IMR-90 (cell line): ENCODE measurements at regions not wholly inside any gene's neighbourhood (a gene's known extent, or its start where the extent isn't known, plus 50 kb on each side); places are given as distances from the start of the nearest gene placed in this dataset.

Source experiments
- ATAC-seq: fragments of 200-7000 bp; cut with Tn5 transposase; 2 replicates; pipeline ENCODE4 v1.9.1; 2020; ENCODE audit warnings: low read depth, mild to moderate bottlenecking, moderate library complexity
- BruUV-seq: library from RNA; stranded (reverse); fragments of 400-500 nt; replicated peaks from 2 replicates; lab custom pipeline; 2021; lab: Mats Ljungman, UMichigan
- CTCF ChIA-PET: fragments of 300-600 bp; formaldehyde crosslinking; extraction: SDS; loops from one replicate; lab custom pipeline; 2021; ENCODE audit warnings: antibody characterized with exemption; lab: Yijun Ruan, JAX
- POLR2A ChIA-PET: fragments of 300-600 bp; sonication (Branson Sonifier 250); formaldehyde crosslinking; loops from one replicate; lab custom pipeline; 2022; ENCODE audit warnings: antibody characterized with exemption; ENCODE audit not compliant: unreplicated experiment; lab: Charles Lee
- DNase-seq: peaks from one replicate; pipeline ENCODE4 v3.0.0; 2013
- H2AFZ ChIP-seq: replicated peaks from 2 replicates; pipeline ENCODE3; 2013; ENCODE audit warnings: low read length, mild to moderate bottlenecking; ENCODE audit not compliant: poor library complexity
- H2AK5ac ChIP-seq: 2 replicates; pipeline ENCODE4 v1.6.1; 2013; ENCODE audit warnings: low read depth, low read length, inconsistent platforms
- H2AK9ac ChIP-seq: replicated peaks from 2 replicates; pipeline ENCODE3; 2013; ENCODE audit warnings: mild to moderate bottlenecking, low read depth, low read length, moderate library complexity; ENCODE audit not compliant: poor library complexity
- H2BK120ac ChIP-seq: 2 replicates; pipeline ENCODE4 v1.6.1; 2013; ENCODE audit warnings: low read depth, low read length, inconsistent platforms
- H2BK15ac ChIP-seq: 3 replicates; pipeline ENCODE4 v1.6.1; 2013; ENCODE audit warnings: low read depth, low read length, inconsistent platforms
- H2BK20ac ChIP-seq: 2 replicates; pipeline ENCODE4 v1.6.1; 2013; ENCODE audit warnings: low read depth, mild to moderate bottlenecking, inconsistent platforms, low read length, moderate library complexity
- H2BK5ac ChIP-seq: 2 replicates; pipeline ENCODE4 v1.6.1; 2013; ENCODE audit warnings: mild to moderate bottlenecking, low read depth, low read length, inconsistent platforms; ENCODE audit not compliant: poor library complexity, severe bottlenecking
- H3K14ac ChIP-seq: replicated peaks from 2 replicates; pipeline ENCODE4 v1.6.1; 2013; ENCODE audit warnings: low read depth, low read length, inconsistent platforms
- H3K18ac ChIP-seq: 2 replicates; pipeline ENCODE4 v1.6.1; 2013; ENCODE audit warnings: low read depth, low read length, control low read depth
- H3K23ac ChIP-seq: 2 replicates; pipeline ENCODE4 v1.6.1; 2013; ENCODE audit warnings: low read depth, low read length, inconsistent platforms
- H3K27ac ChIP-seq: 2 replicates; pipeline ENCODE4 v1.5.1; 2013; ENCODE audit warnings: mild to moderate bottlenecking, control low read depth, low read length; ENCODE audit not compliant: insufficient read depth
- H3K27me3 ChIP-seq: 2 replicates; pipeline ENCODE4 v1.6.1; 2013; ENCODE audit warnings: low read length; ENCODE audit not compliant: control insufficient read depth, insufficient read depth
- H3K36me3 ChIP-seq: 2 replicates; pipeline ENCODE4 v1.6.1; 2013; ENCODE audit warnings: low read length, mixed read lengths; ENCODE audit not compliant: control insufficient read depth, insufficient read depth
- H3K4ac ChIP-seq: 2 replicates; pipeline ENCODE4 v1.6.1; 2013; ENCODE audit warnings: low read depth, low read length, inconsistent platforms
- H3K4me1 ChIP-seq: 2 replicates; pipeline ENCODE4 v1.6.1; 2013; ENCODE audit warnings: low read length, mixed read lengths; ENCODE audit not compliant: control insufficient read depth, insufficient read depth
- H3K4me2 ChIP-seq: 2 replicates; pipeline ENCODE4 v1.6.1; 2013; ENCODE audit warnings: low read depth, mild to moderate bottlenecking, control low read depth, low read length, moderate library complexity
- H3K4me3 ChIP-seq: 2 replicates; pipeline ENCODE4 v1.5.1; 2013; ENCODE audit warnings: low read depth, mild to moderate bottlenecking, control low read depth, low read length, moderate library complexity; ENCODE audit not compliant: insufficient read depth
- H3K56ac ChIP-seq: 2 replicates; pipeline ENCODE4 v1.6.1; 2013; ENCODE audit warnings: low read length, inconsistent platforms; ENCODE audit not compliant: insufficient read depth; ENCODE audit errors: extremely low read depth
- H3K79me1 ChIP-seq, 2 experiments: 2 replicates each; pipeline ENCODE4 v1.6.1; 2013; ENCODE audit warnings: low read length in 2 of 2, inconsistent platforms in 1 of 2, low read depth in 1 of 2
- H3K9ac ChIP-seq: 2 replicates; pipeline ENCODE4 v1.6.1; 2013; ENCODE audit warnings: low read depth, low read length, control low read depth
- H3K9me1 ChIP-seq: 2 replicates; pipeline ENCODE4 v1.6.1; 2013; ENCODE audit warnings: low read length, inconsistent platforms; ENCODE audit not compliant: insufficient read depth
- H3K9me3 ChIP-seq: 2 replicates; pipeline ENCODE4 v1.6.1; 2013; ENCODE audit warnings: low read length; ENCODE audit not compliant: control insufficient read depth, insufficient read depth
- H4K20me1 ChIP-seq: 2 replicates; pipeline ENCODE4 v1.6.1; 2013; ENCODE audit warnings: low read length, inconsistent platforms; ENCODE audit not compliant: insufficient read depth
- H4K5ac ChIP-seq: 2 replicates; pipeline ENCODE4 v1.6.1; 2013; ENCODE audit warnings: mild to moderate bottlenecking, low read depth, low read length, control low read depth
- H4K8ac ChIP-seq, 2 experiments: 2 replicates each; pipeline ENCODE4 v1.6.1; 2013; ENCODE audit warnings: low read depth in 2 of 2, low read length in 2 of 2, control low read depth in 1 of 2, inconsistent platforms in 1 of 2
- H4K91ac ChIP-seq: 2 replicates; pipeline ENCODE4 v1.6.1; 2013; ENCODE audit warnings: low read depth, low read length, inconsistent platforms; ENCODE audit not compliant: insufficient read depth
- BHLHE40 ChIP-seq: fragments of 150-350 bp; IDR thresholded peaks from 2 replicates; pipeline ENCODE4 v1.6.1; 2016; ENCODE audit warnings: mild to moderate bottlenecking, low read depth, low read length
- CEBPB ChIP-seq: IDR thresholded peaks from 2 replicates; pipeline ENCODE4 v1.6.1; 2012; ENCODE audit warnings: low read depth, low read length, improper control_type of control experiment
- FOS ChIP-seq: fragments of 150-350 bp; IDR thresholded peaks from 2 replicates; pipeline ENCODE4 v1.6.1; 2016; ENCODE audit warnings: low read depth, low read length
- MAFK ChIP-seq: IDR thresholded peaks from 2 replicates; pipeline ENCODE4 v1.6.1; 2012; ENCODE audit warnings: low read depth, low read length, improper control_type of control experiment
- MAZ ChIP-seq: IDR thresholded peaks from 2 replicates; pipeline ENCODE4 v1.6.1; 2012; ENCODE audit warnings: low read depth, mild to moderate bottlenecking, low read length, improper control_type of control experiment, moderate library complexity, borderline replicate concordance
- MXI1 ChIP-seq: IDR thresholded peaks from 2 replicates; pipeline ENCODE4 v1.6.1; 2012; ENCODE audit warnings: low read depth, mild to moderate bottlenecking, low read length, moderate library complexity, borderline replicate concordance
- NFE2L2 ChIP-seq: fragments of 150-350 bp; IDR thresholded peaks from 2 replicates; pipeline ENCODE4 v1.6.1; 2016; ENCODE audit warnings: low read depth, mild to moderate bottlenecking, low read length
- POLR2A ChIP-seq: IDR thresholded peaks from 2 replicates; pipeline ENCODE4 v1.6.1; 2012; ENCODE audit warnings: mild to moderate bottlenecking, low read depth, low read length
- RAD21 ChIP-seq: IDR thresholded peaks from 2 replicates; pipeline ENCODE4 v1.6.1; 2012; ENCODE audit warnings: low read length, improper control_type of control experiment
- RCOR1 ChIP-seq: IDR thresholded peaks from 2 replicates; pipeline ENCODE4 v1.6.1; 2012; ENCODE audit warnings: mild to moderate bottlenecking, low read length, improper control_type of control experiment; ENCODE audit not compliant: insufficient replicate concordance
- RFX5 ChIP-seq: IDR thresholded peaks from 2 replicates; pipeline ENCODE4 v1.8.0; 2012; ENCODE audit warnings: low read depth, mild to moderate bottlenecking, low read length, moderate library complexity
- SMC3 ChIP-seq: fragments of 150-350 bp; IDR thresholded peaks from 2 replicates; pipeline ENCODE4 v1.6.1; 2016; ENCODE audit warnings: low read depth, mild to moderate bottlenecking, antibody characterized with exemption, low read length, moderate library complexity
- dilution Hi-C: fragments of 300-500 bp; cut with HindIII; formaldehyde crosslinking; loops from one replicate; pipeline ENCODE4 v1.14.3; 2018; ENCODE audit warnings: low sequenced_read_pairs; ENCODE audit not compliant: unreplicated experiment
- in situ Hi-C: fragments of 300-500 bp; cut with MboI; formaldehyde crosslinking; loops from 3 replicates; pipeline ENCODE4 v1.14.3; 2019; ENCODE audit warnings: low sequenced_read_pairs, inconsistent platforms, mixed read lengths
- intact Hi-C: fragments of 100-400 bp; cut with micrococcal nuclease; formaldehyde crosslinking; loops from 2 replicates; pipeline ENCODE4 v1.10.0; 2022
- TF ChIP-seq, protein P1 (sequence below): fragments of 150-350 bp; IDR thresholded peaks from 2 replicates; pipeline ENCODE4 v1.6.1; 2016; ENCODE audit warnings: low read depth, mild to moderate bottlenecking, low read length, moderate library complexity, borderline replicate concordance
- TF ChIP-seq, protein P2 (sequence below): fragments of 150-350 bp; IDR thresholded peaks from 2 replicates; pipeline ENCODE4 v1.6.1; 2017; ENCODE audit warnings: mild to moderate bottlenecking, antibody characterized with exemption, low read length, low read depth
- TF ChIP-seq, protein P3 (sequence below): conservative IDR thresholded peaks from 2 replicates; pipeline ENCODE4 v1.5.1; 2012; ENCODE audit warnings: mild to moderate bottlenecking, low read depth, low read length, improper control_type of control experiment

DNA sequence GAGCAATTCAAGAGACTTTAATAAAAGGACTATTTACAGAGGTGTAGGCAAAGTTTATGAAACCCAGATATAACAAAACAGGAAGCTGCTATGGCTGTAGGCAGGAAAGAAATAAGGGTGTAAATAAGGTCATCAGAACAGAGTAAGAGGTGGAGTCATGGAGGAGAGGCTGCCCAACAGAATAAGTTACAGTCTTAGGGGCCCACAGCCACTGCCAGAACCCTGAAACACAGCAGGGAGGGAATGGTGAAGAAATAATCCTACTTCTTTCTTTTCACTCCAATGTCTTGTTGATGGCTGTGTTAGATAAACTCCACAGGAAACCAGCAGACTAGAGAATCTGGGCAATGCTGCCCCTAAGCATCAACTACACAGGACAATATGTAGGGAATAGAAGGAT, 155.8 kb upstream of the TAC1 start:
- Histone ChIP-seq H4K5ac (no peak overlapping the region), H3K27ac (no peak overlapping the region), H3K14ac (no peak overlapping the region), H3K4me2 (no peak overlapping the region), H2AK9ac (no peak overlapping the region), H2BK20ac (no peak overlapping the region), H4K20me1 (no peaks in the 10 kb centered on the region), H3K4me1 (no peaks in the 10 kb centered on the region), H2AFZ (no peak overlapping the region), H2BK120ac (no peak overlapping the region), H4K8ac (no peak overlapping the region), H3K79me1 (no peaks in the 10 kb centered on the region), H2BK15ac (no peak overlapping the region), H3K23ac (no peak overlapping the region), H3K4ac (no peak overlapping the region), H4K91ac (no peak overlapping the region), H3K9me1 (no peaks in the 10 kb centered on the region), H3K56ac (no peak overlapping the region), H3K27me3 (no peaks in the 10 kb centered on the region), H3K4me3 (no peak overlapping the region), H2BK5ac (no peak overlapping the region), H3K36me3 (no peaks in the 10 kb centered on the region), H2AK5ac (no peak overlapping the region), H3K18ac (no peak overlapping the region), H3K9me3 (peaks cover 8% of the 10 kb centered on the region), H3K9ac (no peak overlapping the region)
- no TSS peak for BruUV-seq
- intact Hi-C loops (no loop called here), dilution Hi-C loops (no loop called here), in situ Hi-C loops (no loop called here)
- CTCF ChIA-PET = no interaction called here
- no peak for ATAC-seq
- POLR2A ChIA-PET = no interaction called here
- no peak for DNase-seq
- no peak for TF ChIP-seq RCOR1
- no peak for TF ChIP-seq NFE2L2
- no peak for TF ChIP-seq CEBPB
- TF ChIP-seq, protein P1, sequence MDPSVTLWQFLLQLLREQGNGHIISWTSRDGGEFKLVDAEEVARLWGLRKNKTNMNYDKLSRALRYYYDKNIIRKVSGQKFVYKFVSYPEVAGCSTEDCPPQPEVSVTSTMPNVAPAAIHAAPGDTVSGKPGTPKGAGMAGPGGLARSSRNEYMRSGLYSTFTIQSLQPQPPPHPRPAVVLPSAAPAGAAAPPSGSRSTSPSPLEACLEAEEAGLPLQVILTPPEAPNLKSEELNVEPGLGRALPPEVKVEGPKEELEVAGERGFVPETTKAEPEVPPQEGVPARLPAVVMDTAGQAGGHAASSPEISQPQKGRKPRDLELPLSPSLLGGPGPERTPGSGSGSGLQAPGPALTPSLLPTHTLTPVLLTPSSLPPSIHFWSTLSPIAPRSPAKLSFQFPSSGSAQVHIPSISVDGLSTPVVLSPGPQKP = no peak
- no peak for TF ChIP-seq BHLHE40
- no peak for TF ChIP-seq MAFK
- TF ChIP-seq, protein P2, sequence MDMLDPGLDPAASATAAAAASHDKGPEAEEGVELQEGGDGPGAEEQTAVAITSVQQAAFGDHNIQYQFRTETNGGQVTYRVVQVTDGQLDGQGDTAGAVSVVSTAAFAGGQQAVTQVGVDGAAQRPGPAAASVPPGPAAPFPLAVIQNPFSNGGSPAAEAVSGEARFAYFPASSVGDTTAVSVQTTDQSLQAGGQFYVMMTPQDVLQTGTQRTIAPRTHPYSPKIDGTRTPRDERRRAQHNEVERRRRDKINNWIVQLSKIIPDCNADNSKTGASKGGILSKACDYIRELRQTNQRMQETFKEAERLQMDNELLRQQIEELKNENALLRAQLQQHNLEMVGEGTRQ = no peak
- no peak for TF ChIP-seq RFX5
- TF ChIP-seq RAD21 = no peak
- no peak for TF ChIP-seq MAZ
- no peak for TF ChIP-seq FOS
- TF ChIP-seq MXI1 = no peak
- no peak for TF ChIP-seq SMC3
- TF ChIP-seq POLR2A = no peak
- TF ChIP-seq, protein P3, sequence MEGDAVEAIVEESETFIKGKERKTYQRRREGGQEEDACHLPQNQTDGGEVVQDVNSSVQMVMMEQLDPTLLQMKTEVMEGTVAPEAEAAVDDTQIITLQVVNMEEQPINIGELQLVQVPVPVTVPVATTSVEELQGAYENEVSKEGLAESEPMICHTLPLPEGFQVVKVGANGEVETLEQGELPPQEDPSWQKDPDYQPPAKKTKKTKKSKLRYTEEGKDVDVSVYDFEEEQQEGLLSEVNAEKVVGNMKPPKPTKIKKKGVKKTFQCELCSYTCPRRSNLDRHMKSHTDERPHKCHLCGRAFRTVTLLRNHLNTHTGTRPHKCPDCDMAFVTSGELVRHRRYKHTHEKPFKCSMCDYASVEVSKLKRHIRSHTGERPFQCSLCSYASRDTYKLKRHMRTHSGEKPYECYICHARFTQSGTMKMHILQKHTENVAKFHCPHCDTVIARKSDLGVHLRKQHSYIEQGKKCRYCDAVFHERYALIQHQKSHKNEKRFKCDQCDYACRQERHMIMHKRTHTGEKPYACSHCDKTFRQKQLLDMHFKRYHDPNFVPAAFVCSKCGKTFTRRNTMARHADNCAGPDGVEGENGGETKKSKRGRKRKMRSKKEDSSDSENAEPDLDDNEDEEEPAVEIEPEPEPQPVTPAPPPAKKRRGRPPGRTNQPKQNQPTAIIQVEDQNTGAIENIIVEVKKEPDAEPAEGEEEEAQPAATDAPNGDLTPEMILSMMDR = no peak
